HG02981 (cell line): ENCODE measurements at regions not wholly inside any gene's neighbourhood (a gene's known extent, or its start where the extent isn't known, plus 50 kb on each side); places are given as distances from the start of the nearest gene placed in this dataset.
"Not testable (repeated sequence)": the region's sequence is repeated elsewhere in the genome, so short reads cannot be mapped to it uniquely, and the experiment has no call there.

Experiments
- ATAC-seq: cut with Tn5 transposase; IDR thresholded peaks from one replicate; pipeline ENCODE4 v1.9.1; 2021; ENCODE audit warnings: mild to moderate bottlenecking, moderate library complexity; ENCODE audit not compliant: unreplicated experiment

DNA sequence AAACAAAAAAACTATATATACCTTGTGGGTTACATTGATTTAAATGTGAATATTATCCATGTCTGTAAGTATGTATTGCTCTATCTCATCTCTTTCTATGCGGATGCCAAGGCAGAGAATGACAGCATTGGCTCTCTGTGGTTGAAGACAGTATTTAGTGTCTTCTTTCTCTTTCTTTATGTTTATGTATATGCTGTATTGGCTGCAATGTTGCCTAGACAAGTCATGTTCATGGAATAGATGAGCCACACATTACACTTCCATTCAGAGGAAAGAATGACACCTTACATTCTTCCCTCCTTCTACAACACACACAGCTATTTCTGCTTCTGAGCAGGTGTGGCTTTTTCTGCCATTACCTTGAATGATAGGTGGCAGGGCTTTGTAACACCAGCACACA, 639.4 kb upstream of the MIR17HG start:
- no peak for ATAC-seq

- ATAC-seq = no peak
Observed at GRCh38 chr13:90709319-90709718, 638.2 kb upstream of the MIR17HG start.

DNA sequence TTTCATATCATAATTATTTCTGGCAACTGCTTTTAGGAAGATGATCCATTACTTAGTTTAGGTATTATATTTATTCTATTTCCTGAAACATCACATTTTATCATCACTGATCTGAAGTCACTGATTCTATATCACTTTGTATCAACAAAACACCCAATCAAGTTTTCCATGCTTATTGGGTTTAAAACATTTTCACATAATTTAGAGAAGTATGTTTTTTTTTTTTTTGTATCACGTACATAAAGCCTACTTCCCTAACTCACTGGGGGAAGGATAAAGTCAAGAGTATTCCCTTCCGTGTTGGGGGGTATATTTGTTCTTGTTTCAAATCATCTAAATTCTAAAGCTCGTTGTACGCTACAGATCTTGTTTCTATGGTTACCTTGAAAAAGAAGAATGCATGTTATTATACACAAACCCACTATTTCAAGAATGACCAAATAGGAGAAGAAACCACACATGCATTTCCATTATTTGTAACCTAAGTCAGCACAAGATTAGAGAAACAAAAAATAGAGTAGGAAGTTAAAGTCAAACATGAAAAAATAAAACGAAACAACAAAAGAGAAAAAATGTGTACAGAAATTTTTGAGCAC, 637.2 kb upstream of the MIR17HG start:
- no peak for ATAC-seq

DNA sequence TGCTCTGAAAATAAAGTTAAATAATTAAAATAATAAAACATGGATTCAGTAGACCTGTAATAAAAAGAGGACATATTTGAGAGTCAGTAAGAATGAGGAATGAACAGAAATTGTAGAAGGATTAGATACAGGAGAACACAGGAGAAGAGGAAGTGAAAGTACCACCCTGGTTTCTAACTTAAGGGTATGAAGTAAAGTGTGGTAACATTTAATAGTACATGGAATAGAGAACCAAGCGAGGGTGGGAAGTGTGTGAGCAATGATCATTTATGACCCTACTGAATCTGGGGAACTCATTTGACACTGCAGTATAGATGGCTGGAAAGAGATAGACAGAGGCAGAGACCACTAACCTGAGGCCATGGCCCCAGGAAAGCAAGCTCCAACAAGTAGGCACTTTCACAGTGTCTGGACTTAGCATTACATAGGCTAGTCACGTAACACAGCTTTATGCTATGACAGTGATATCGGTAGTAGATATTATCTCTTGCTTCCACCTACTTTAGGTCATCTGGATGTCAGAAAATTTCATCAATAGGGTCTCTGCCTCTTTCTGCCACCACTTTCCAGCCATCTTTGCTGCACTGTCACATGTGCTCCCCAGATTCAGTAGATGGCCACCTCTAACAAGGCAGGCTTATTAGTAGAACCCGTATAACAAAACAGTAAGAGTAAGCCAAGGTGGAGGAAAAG, 633.9 kb upstream of the MIR17HG start:
- no peak for ATAC-seq

DNA sequence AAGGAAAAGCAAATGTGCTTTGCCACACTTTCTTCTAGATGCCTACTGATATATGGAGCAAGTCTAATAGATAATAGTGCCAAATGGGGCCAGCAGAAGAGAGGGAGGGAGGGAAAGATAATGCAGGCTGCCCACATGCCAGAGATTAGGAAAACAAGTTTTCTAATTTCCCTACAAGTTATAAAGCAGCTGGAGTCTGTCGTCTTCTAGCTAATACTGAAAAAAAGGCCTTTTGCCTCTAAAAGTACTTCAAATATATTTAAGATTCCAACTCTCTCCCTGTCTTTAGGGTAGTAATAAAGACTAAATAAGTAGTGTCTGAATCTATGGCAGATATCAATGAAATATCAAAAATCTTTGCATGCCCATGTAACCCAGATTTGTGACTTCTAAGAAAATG, 632.0 kb upstream of the MIR17HG start:
- no peak for ATAC-seq

- ATAC-seq = no peak
Observed at GRCh38 chr13:90717451-90717936, 630.0 kb upstream of the MIR17HG start.

- ATAC-seq = no peak
Observed at GRCh38 chr13:90719461-90719860, 628.0 kb upstream of the MIR17HG start.

- ATAC-seq = no peak
Observed at GRCh38 chr13:90721937-90722336, 625.5 kb upstream of the MIR17HG start.

GRCh38 chr13:90723381-90723780, 624.1 kb upstream of the MIR17HG start:
- no peak for ATAC-seq

DNA sequence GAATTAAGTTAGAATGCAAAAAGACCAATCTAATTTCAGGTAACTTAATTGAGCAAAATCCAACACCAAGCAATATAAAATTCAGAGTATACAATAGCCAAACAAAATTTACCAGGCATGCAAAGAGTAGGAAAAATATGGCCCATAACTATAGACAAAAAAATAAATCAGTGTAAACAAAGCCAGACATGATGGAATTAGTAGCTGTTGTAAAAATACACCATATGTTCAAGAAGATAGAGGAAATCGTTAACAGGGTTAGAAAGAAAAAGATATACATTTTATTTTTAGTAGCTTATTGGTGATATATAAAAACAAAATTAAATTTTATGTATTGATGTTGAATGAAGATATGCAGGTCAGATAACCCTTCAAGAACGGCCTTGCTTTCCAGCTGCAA, 621.1 kb upstream of the MIR17HG start:
- ATAC-seq = no peak

GRCh38 chr13:90732049-90732448, 615.4 kb upstream of the MIR17HG start:
- no peak for ATAC-seq

DNA sequence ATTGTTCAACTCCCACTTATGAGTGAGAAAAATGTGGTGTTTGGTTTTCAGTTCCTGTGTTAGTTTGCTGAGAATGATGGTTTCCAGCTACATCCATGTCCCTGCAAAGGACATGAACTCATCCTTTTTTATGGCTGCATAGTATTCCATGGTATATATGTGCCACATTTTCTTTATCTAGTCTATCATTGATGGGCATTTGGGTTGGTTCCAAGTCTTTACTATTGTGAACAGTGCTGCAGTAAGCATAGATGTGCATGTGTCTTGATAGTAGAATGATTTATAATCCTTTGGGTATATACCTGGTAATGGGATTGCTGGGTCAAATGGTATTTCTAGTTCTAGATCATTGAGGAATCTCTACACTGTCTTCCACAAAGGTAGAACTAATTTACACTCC, 613.0 kb upstream of the MIR17HG start:
- ATAC-seq = not testable (repeated sequence)

GRCh38 chr13:90738881-90739280, 608.6 kb upstream of the MIR17HG start:
- ATAC-seq = no peak

DNA sequence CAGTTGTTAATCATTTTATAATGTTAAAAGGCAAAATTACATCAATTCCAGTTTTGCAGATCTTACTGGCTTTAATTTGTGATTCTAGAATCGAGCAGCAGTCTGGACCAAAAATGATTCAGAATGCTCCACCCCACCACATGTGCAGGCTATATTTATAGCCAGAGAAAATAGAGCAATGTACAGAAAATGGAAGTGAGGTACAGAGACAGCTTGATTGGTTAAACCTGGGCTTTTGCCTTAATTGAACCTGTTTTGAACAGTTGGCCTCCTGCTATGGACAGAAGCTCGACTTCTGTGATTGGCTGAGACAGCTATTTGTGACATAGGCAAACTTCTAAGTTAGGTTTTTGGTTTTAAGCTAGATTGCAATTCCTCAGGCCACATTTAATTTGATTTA, 607.4 kb upstream of the MIR17HG start:
- ATAC-seq = no peak

DNA sequence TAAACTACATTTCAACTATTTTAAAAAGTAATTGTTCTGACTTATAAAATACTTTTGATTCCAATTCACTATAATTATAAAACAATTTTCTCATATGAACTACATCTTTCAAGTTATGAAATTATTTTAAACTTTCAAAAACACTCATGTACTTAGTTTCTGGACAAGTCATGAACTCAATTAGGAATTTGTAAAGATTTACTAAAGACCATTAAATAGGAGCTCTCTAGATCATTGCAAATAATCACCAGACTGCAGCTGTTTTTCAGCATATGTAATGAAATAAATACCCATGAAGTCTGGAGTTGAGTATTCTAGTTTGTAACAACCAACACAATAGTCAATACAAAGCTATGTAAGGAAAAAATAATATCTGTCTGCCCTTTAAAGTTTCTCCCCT, 605.1 kb upstream of the MIR17HG start:
- ATAC-seq = no peak

DNA sequence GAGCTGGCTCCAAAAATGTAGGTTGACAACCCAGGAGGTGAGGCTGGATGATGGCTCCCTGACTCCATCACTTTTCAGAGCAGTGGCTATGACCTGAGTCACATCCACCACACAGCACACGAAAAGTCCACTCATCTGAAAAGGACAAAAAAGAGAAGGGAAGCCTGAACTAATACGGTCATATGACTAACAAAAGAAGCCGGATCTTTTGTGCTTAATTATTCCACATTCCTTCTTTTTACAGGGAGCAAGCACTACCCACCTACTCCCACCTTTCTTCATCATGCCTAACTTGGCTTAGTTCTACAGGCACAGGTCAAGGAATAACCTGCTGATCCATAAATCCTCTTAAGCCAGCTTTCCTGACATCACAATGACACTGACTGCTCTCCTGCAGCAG, 601.3 kb upstream of the MIR17HG start:
- ATAC-seq = no peak

- ATAC-seq = no peak
Observed at GRCh38 chr13:90750021-90750420, 597.5 kb upstream of the MIR17HG start.

DNA sequence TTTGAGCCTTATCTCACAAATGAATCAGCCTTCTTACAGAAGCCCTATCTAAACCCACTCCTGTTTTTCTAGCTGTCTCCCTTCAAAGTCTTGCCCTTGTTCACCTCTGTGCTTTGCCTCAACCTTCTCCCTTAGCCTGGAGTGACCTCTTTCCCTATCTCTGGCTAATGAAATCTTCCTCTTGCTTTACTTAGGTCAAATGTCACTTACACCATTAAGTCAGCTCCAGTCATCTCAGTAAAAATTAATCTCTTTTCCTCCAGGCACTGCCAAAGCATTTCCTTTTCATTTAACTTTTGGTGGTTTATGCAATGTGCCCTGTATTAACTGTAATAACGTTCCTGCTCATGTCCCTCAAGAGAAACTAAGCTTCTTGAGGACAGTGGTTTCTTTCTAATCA, 596.5 kb upstream of the MIR17HG start:
- no peak for ATAC-seq

DNA sequence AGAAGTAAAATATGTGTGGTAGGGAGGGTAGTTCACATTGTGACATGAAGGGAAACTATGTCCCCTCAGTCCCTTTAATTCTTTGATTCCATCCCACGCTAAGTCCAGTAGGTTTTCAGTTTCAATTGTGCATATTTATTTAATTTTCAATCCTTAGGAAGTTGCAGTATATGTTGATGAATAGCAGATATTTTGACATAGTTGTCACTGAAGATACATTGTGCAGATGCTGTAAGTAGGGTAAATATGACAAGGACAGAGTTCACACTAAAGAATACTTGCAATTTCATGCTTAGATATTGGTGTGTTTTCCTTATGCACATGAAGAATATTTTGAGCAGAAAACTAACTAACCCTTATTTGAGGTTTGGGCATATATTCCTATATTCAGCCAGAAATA, 595.4 kb upstream of the MIR17HG start:
- ATAC-seq = no peak

DNA sequence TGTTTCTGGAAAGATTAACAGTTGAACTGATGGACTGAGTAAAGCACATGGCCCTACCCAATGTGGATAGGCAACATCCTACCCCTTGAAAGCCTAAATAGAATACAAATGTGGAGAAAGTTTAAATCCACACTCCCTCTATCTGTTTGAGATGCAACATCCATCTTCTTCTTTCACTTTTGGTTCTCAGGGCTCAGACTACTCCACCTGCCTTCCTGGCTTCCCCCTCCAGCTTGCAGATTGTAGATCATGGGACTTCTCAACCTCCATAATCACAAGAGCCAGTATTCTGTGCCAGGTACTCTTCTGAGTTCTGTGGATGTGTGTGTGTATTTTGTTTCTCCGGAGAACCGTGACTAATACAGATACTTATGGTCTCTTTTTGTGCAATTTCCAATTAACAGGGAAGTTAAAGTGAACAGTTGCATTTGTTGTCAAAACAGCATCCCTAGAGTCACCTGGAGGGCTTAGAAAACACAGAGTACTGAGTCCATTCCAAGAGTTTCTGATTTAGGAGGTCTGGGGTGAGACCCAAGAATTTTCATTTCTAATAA, 590.3 kb upstream of the MIR17HG start:
- no peak for ATAC-seq

DNA sequence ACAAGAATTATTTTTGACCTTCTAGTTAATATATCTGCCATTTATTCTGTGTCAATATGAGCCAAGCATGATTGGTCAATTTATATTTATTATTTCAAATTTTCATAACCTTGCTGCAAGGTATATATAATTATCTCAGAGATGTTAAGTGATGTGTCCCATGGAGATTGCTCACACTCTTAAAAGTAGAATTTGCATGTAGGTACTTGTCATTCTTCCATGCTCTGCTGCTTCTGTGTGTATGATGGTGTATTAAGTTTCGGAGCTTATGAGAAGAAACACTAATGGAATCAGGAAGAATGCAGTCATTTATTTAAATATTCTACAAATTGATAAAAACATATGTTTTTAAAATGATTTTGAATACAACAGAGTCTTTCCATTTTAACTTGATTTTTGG, 586.8 kb upstream of the MIR17HG start:
- no peak for ATAC-seq

DNA sequence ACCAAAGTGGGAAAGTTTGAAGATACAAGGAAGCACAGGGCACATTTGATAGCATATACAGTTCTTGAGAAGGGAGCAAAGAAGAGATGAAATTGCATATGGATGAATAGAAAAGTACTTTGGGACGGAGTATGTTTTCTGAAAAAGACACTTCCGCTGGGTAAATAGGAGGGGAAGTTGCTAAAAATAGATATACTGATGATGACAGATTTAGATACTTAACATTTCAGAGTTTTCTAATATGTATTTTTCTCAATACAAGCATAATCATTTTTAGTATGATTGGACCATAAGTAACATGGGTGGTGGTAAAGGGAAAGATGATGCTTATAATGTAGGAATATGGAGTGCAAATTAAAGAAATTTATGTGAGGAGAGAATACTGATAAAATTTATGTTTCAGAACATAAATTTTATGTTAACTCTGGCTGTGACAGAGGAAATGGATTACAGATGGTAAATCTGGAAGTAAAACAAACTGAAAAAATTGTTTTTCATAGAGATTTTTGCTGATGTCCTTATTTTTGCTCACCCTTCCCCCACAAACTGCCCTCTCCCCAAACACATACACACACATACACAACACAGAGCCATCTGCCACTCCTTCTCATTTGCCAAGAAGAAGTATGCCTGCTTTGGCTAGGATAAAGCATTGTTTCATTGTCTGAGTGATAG, 583.9 kb upstream of the MIR17HG start:
- ATAC-seq = no peak
